GM12892 (cell line): ENCODE measurements at regions not wholly inside any gene's neighbourhood (a gene's known extent, or its start where the extent isn't known, plus 50 kb on each side); places are given as distances from the start of the nearest gene placed in this dataset.

Experiments used
- POLR2A ChIP-seq: IDR thresholded peaks from 2 replicates; pipeline ENCODE4 v1.6.1; 2011; ENCODE audit warnings: low read depth, low read length, control low read depth
- POLR2AphosphoS5 ChIP-seq: IDR thresholded peaks from 2 replicates; pipeline ENCODE4 v1.6.1; 2011; ENCODE audit warnings: low read depth, low read length, control low read depth
- TAF1 ChIP-seq: IDR thresholded peaks from 2 replicates; pipeline ENCODE4 v1.6.1; 2011; ENCODE audit warnings: low read depth, mild to moderate bottlenecking, control low read depth, low read length, borderline replicate concordance

DNA sequence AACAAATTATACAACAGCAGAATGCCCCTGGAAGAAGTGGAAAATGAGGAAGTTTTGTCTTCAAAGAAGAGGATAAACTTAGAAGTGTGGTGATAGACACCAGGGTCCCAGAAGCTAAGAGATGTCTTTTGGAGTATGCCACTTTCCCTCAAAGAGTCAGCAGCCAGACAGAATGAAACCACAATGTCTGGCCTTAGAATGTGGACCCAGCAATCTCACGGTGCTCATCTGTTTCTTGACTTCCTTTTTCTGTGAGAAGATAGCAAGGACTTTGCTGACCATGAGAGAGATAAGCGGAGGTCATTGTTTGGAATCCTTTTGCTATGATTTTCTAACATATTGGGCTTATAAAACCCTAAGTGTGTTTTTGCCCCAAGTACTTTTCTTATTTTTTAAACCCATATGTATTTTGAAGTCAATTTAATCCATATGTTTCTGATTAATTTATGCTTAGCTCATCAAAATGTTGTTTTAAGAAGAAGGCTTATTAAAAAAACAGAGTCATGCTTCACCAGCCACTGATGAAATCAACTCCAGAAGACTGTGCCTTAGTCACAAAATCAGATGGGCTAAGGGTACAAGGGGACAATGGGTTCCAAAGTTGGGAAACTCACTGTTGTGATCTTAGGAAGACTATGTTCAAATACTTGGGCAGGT is 451.2 kb upstream of the JAG1 start:
- TF ChIP-seq POLR2AphosphoS5 (no peak), POLR2A (no peak), TAF1 (no peak)
